H1 (cell line): ENCODE measurements at regions not wholly inside any gene's neighbourhood (a gene's known extent, or its start where the extent isn't known, plus 50 kb on each side); places are given as distances from the start of the nearest gene placed in this dataset.

ENCODE experiments used
- POLR2A ChIP-seq, 2 experiments: IDR thresholded peaks; 1 replicate in 1 of 2; 2 replicates in 1 of 2; pipeline ENCODE4 v1.6.1; 2011; ENCODE audit warnings: low read depth in 2 of 2, low read length in 2 of 2, mild to moderate bottlenecking in 2 of 2; ENCODE audit errors: control extremely low read depth in 1 of 2
- POLR2AphosphoS5 ChIP-seq: IDR thresholded peaks from 2 replicates; pipeline ENCODE4 v1.6.1; 2011; ENCODE audit warnings: low read depth, low read length
- RFX5 ChIP-seq: IDR thresholded peaks from 2 replicates; pipeline ENCODE4 v1.6.1; 2011; ENCODE audit warnings: low read depth, low read length, improper control_type of control experiment, borderline replicate concordance
- SUZ12 ChIP-seq: fragments of 200-600 bp; sonication (generic); IDR thresholded peaks from 2 replicates; pipeline ENCODE4 v1.6.1; 2012; ENCODE audit warnings: mild to moderate bottlenecking, inconsistent platforms, low read length, moderate library complexity, mixed read lengths
- USF2 ChIP-seq: IDR thresholded peaks from 2 replicates; pipeline ENCODE4 v1.6.1; 2011; ENCODE audit warnings: low read length, improper control_type of control experiment
- TF ChIP-seq, protein P1 (sequence below), 3 experiments: IDR thresholded peaks; 1 replicate in 2 of 3; 2 replicates in 1 of 3; pipeline versions ENCODE4 v1.5.1 to v1.6.1; 2011; ENCODE audit warnings: low read length in 3 of 3, mild to moderate bottlenecking in 3 of 3, inconsistent platforms in 2 of 3, low read depth in 1 of 3, moderate library complexity in 1 of 3; ENCODE audit not compliant: insufficient read depth in 1 of 3; ENCODE audit errors: control extremely low read depth in 1 of 3

- TF ChIP-seq POLR2A (IDR thresholded peaks at IDR 0.05; ENCODE audit: control extremely low read depth in 1 of 2, low read depth in 2 of 2, low read length in 2 of 2): no peak
- TF ChIP-seq, protein P1, sequence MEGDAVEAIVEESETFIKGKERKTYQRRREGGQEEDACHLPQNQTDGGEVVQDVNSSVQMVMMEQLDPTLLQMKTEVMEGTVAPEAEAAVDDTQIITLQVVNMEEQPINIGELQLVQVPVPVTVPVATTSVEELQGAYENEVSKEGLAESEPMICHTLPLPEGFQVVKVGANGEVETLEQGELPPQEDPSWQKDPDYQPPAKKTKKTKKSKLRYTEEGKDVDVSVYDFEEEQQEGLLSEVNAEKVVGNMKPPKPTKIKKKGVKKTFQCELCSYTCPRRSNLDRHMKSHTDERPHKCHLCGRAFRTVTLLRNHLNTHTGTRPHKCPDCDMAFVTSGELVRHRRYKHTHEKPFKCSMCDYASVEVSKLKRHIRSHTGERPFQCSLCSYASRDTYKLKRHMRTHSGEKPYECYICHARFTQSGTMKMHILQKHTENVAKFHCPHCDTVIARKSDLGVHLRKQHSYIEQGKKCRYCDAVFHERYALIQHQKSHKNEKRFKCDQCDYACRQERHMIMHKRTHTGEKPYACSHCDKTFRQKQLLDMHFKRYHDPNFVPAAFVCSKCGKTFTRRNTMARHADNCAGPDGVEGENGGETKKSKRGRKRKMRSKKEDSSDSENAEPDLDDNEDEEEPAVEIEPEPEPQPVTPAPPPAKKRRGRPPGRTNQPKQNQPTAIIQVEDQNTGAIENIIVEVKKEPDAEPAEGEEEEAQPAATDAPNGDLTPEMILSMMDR (IDR thresholded peaks at IDR 0.05; ENCODE audit: control extremely low read depth in 1 of 3, insufficient read depth in 1 of 3, low read depth in 1 of 3, low read length in 3 of 3): no peak
- no peak for TF ChIP-seq RFX5
- TF ChIP-seq SUZ12: no peak
- TF ChIP-seq USF2: no peak
- TF ChIP-seq POLR2AphosphoS5: no peak
Observed at GRCh38 chr6:109897025-109897424, 81.1 kb upstream of the GPR6 start.
